ENCODE measurements at regions not wholly inside any gene's neighbourhood (a gene's known extent, or its start where the extent isn't known, plus 50 kb on each side); places are given as distances from the start of the nearest gene placed in this dataset.

DNA sequence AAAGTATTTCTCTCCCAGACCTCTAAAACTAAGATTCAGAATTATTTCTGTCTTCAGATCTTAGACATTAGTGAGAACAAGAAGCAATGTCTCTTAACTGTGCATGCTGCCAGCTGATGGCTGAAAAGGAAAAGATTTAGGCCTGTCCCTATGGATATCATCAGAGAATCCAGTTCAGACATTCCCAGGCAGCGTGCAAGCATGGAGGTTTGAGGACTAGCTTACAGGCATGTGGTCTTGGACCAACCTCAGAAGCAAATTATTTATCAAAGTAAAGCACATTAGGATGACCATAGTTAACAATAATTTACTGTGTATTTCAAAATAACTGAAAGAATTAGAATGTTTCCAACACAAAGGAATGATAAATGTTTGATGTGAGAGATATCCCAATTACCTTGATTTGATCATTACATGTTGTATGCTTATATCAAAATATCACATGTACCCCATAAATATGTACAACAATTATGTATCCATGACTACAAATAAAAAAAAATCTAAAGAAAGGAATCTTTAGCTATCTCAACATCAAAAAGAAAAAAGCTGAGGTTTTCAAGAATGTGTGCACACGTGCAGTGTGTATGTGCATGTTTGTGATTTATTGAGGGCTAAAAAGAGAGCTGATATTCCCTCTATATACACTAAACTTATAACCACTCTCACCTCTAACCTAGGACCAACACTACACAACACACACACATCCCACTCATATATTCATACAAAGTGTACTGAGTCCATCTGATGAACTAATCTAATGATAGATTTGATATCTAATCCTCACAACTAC is 108.9 kb upstream of the THBS1 start:
- no peak for DNase-seq

DNA sequence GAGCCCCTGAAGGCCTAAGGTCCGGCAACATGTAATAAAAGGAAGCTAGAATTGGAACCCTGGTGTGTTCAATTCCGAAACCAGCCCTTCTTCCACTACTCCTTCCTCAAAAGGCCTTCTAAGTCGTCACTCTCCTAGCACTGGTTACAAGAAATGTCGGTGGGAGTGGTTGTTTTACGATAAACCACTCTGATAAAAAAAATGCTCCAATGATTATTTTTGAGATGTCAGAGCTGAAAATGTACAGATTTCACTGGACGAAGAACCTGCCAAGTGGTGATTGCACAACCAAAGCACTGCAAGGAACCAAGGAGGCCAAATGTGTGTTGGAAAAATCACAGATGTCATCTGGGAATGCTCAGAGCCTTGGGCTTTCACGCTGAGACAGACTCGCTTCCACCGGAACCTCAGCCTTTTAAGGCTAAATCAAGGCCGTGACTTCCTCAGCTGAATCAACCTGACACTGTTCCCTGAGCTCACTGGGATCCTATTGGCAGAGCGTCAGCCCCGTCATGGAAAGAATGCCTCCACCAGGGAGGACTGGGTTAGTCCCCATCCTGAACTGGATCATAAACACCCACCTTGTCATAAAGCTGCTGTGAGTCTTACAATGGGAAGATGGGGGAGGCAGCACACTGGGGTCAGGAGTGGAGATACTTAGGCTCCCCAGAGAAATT is 108.1 kb upstream of the THBS1 start:
- peak; percentile 63 for DNase-seq

DNA sequence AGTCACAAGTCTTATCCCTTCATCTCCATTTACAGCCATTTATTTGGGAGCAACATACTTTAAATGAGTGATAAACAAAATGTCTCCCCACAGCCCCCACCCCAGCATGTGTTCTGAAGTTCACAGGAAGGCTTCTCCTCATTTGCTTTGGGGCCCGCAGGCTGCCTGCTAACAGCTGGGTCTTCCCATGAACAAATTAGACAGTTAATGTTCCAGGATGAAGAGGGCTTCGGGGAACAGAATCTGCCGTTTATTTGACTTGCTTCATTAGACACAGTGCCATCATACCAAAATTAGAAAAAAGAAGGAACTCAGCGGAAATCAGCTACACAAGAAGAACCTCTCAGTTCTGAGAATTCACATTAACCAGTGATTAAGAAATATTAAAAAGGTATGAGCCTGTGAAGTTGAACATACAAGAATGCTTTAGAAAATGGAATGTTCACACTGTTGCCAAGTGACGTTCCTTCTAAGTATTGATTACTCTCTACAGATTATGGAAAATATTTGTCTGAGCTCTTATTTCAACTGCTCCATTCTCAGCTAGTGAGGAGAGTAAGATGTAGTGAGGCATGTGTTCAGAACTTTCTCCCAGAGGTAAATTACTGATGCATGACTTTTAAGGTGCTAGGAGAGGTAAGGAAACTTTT is 107.5 kb upstream of the THBS1 start:
- DNase-seq = peak; percentile 81

DNA sequence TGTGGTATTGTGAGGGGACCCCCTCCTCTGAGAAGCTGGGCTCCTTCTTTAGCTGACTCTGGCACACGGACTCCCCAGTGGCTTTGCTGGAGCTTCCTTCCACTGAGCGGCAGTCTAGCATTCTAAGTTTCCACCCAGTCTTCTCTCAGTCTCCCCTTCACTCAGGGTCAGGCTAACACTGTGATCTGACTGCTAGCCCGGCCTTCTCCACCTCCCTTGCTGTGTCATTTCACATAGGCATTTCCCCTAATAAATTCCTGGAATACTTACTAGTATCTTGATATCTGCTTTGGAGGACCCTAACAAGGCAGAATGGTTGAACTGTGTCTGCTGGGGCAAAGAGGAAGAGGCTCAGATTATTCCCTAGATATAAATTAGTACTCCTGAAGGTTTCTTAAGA is 106.2 kb upstream of the THBS1 start:
- DNase-seq = no peak

DNA sequence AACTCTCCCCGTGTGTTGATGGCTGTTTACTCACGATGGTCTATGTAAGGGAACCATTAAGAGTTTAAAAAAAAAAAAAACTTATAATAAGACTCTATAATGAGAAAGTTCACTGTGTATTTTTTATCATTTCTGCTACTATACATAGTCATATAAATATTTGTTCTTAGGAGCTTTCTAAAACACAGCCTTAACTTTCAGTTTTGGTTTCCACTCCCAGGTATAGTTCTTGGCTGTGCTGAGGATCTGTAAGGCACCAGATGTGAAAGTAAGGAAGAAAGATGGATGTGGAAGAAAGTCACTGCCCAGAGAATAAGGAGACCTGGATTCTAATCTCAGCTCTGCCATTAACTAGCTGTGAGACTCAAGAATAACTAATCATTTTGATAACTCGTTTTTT is 101.9 kb upstream of the THBS1 start:
- no peak for DNase-seq

DNA sequence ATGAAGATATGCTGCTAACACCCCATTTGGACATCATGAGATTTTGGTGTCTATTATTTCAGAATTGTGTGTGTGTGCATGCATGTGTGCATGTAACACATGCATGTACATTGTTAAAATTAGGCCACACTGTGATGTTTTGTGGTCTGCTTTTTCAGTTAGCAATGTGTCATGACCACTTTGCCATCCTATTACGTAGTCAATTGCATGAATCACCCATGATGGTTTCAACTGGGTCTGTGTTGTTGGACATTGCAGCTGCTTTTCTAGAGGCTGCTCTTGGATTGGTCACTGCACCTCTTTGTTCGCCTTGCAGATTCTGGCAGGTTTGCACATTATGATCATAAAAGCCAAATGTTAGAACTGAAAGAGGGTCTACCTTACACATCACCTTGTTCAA is 101.0 kb upstream of the THBS1 start:
- no peak for DNase-seq

DNA sequence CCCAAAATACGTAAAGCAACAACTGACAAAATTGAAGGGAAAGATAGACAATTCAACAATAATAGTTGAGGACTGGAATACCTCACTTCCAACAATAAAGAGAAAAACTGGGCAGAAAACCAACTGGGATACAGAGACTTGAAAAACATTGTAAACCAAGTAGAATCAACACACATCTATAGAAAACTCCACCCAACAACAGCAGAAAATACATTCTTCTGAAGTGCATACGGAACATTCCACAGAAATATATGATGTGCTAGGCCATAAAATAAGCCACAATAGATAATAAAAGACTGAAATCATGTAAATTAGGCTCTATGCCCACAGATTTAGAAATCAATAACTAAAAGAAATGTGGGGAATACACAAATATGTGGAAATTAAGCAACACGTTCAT is 98.4 kb upstream of the THBS1 start:
- DNase-seq = no peak

DNA sequence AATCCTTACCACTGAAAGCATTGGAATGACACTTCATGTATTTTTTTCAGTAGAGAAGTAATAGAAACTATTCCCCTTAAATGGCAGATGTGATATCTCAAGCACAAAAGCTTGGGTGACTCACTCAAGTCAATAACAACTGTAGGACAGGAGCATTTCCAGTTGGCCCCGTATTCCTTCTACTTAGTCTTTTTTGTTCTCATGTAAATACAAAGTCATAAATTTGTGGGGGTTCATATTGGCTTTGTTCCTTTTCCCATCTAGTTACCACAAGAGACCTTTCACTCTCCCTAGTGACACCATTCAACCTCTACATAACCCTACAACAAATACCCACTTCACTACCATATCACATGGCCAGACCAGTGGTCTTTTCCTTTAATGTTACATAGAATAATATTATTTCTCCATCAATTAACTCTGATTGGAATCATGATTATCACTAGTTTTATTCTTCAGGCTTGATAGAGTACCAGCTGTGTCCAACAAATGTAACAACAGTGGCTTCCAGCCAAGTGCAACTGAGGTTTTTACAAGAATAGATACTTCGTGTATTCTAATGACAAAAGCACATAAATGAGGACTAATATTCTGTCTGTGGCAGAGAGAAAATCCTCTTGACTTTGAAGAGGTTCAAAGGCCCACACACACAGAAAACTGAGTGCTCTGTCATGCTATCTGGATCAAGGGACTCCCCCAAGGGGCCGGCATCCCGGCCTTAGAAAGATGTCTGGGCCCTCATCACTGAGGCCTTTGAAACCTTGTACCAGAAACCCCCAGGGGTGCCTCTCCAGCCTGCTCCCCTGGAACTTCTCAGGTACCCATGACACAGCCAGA is 94.0 kb upstream of the THBS1 start:
- DNase-seq = no peak

DNA sequence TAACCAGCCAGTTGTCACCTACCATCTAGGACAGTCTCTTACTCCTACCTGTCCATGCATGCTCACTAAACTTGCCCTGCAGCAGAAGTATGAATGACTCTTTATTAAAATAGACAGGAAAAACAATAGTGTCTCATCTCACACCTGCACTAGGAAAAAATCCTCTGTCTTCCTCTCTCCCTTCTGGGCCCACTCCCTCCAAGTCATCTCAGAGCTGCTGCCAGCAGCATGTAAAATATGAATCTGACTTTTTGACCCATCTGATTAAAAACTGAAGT is 93.5 kb upstream of the THBS1 start:
- no peak for DNase-seq

DNA sequence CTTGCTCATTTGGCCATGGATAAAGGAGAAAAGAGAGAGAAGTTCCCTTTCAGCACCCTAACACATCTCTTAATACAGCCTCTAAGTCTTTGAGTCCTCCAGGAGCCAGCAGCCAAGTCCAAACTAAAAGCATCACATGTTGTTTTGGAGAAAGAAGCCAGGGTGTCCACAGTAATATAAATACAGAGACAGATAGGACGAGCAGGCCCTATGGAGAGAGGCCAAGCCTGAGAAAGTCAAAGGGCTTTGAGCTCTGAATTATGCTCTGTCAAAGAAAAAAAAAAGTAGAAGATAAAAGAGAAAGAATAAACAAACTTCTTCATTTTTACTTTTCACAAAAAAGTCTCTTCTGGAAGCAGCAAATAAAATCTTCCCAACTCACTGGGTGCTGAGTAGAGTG is 92.4 kb upstream of the THBS1 start:
- no peak for DNase-seq

DNA sequence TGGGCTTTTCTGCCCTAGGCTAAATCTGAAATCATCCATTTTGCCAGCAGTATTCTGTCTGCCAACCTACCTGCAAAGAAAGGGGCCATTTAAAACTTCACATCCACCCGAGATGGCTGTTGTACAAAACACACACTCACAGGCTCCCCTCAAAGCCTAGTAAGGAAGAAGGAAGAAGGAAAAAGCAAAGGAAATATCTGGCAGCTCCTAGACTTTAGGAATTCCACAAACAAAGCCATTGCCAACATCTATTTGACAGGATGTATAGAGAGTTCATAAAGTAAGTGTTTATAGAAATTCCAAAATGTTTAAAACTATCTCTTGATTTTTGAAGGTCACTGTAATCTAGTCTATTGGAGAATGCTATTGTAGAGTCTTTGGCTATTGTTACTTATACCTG is 91.9 kb upstream of the THBS1 start:
- no peak for DNase-seq

DNA sequence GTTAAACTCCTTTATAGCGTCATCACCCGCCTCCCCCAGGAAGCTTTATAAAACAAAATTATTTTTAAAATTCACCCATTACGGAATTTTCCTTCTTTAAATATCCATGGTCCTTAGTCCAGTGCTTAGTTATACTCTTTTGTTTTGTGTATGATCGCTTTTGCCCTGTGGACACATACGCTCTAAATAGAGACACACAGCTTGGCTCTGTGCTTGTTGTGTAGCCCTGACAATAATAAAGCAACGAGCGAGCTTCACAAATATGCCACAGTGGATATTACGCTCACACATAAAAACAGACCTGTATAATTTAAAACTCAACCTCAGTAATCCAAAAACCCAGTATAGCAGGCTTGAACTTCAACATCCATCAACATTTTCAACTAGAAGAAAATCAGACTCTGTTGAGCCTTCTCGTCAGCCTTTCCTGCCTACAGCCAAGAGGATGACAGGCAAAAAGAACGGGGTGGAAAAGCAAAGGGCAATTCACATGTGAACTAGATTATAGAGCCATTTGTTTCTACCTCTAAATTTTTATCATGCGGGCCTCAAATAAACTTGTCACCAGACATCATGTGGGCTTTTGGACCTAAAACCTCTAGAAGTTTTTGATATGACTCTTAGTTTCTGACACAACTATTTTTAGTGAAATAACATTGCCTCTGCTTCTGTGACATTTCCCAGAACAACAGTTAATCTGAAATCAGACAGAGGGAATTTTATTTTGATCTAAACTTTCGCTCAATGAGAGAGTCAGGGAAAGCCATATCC is 89.6 kb upstream of the THBS1 start:
- DNase-seq = no peak

DNA sequence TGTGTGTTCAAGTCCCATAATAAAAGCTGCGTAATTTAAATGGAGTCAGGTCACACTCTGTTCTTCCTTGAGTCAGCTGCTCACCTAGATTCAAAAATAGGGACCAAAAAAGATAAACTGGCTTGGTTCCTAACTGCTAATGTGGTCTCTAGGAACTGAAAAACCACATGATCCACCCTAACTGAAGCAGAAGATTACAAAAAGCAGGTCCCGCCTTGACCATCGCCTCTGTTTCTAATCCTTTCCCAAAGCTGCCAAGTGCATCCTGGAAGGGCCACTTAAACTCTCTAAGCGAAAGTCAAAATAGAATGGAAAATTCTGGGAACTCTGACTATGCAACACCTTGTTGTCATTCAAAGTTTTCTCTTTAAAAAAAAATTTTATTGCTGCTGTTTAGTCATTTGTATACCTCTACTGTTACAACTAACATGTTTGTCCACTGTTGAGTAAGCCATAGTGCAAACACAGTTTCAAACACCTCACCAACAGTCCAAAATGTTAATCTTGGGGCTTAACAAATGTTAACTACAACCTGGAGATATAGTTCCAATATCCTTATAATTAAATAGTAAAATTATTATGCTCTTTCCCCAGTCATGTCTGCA is 88.9 kb upstream of the THBS1 start:
- no peak for DNase-seq

DNA sequence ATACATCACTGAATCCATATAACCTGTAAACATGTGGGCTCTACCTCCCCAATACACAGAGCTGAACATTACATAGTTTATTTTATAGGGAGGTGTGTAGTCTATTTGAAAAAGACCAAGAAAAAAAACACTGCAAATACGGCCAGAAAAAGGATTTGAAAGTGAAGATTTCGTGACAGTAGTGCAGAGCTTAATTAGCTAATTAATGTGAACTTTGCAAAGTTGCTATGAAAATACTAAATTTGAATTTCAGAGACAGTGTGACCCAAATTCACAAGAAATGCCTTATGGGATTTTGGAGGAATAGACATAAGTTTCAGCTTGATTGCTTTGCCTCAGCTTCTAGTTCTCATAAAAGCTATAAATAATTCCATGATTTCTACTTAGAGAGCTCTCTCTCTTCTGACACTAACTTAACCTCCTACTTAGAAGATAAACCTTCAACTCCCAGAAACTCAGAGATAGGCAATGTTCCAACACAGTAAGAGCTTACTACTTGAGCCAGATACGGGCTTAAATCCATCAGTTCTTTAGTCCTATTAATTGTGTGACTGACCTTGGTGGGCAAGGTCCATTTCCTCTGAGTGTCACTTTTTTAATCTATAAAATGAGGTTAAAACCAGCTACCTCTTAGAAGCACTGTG is 87.3 kb upstream of the THBS1 start:
- DNase-seq = no peak

DNA sequence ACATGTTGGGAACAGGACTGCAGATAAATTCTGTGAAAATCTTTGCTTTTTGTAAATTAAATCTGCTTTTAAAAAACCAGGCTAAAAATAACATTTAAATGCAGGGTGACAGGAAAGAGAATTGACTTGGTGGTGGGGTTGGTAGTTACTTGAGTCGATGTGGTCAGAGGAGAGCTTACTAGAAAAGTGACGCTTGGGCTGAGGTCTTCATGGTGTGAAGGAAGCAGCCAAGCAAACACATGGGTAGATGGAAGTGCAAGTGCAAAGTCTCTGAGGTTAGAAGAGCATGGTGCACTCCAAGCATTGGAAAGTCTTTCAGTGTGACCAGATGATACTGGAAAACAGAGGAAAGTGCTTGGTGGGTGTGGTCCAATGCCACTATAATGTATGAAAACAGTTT is 86.4 kb upstream of the THBS1 start:
- no peak for DNase-seq

DNA sequence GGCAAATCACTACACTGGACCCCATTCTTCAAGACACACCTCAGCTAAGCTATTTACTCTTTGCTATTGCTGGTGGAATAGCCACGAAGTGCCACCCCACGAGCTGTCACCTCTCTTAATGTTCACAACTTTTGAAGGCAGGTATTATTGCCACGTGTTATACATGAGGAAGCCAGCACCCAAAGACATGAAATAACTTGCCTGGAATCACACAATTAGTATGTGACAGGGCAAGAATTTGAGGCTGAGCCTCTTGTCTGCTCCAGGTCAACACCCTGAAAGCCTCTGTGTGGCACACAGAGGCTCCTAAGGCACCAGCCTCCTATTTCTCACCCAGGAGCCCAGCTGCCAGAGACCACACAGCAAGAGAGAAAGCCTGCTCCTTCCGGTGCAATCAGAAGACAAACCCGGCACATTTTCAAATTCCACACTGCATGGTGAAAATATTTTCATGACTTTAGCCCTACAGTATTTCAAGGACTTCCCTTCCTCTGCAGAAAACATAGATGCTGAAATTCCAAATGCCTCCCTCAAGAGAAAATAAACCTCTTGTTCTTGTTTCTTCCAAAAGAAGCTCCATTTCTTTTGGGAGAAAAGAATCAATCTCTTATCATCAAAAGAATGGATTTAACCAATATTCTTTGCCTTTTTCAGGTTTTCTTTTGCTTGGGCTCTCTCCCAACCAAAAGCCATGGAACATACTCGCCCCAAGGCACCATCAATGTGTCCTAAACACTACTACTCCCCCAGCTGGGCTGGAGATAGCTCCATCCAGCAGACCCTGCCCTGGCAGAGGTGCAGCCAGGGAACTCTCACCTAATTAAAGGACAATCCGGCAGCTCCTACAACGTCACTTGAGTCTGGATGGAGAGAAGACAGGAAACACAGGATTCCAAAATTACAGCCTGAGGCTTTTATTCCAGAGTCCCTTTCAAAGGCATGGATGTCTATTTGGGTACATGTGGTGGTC is 84.7 kb upstream of the THBS1 start:
- DNase-seq = no peak

DNA sequence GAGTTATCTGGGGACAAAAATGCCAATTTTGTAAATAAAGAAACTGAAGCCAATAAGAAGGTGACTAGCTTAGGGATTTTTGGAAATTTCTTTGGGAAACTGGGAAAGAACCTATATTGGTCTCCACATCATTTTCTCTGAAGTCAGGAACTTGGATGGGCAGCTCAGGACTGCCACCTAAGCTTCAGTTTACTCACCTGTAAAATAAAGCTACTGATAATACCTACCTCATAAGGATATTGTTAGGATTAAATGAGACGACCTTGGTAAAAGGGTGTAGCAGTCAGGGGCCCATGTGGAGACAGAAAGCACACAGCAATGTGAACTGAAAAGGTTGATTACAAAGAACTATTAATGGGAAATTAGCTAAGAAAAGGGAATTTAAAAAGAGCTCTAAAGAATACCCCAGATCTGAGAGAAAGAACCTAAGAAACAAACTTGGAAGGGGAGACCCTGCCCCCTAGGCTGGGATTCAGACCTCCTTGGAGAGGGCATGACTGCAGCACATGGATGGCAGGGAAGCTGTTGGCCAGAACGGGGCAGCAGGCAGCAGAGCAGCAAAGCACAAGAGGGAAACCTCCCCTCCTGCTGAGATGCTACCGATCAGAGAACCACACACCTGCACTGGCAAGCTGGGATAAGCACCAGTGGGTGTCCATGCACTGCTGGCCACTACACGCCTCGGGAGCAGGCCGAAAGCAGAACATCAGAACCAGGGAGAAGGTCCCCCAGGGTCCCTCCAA is 83.7 kb upstream of the THBS1 start:
- DNase-seq = no peak

DNA sequence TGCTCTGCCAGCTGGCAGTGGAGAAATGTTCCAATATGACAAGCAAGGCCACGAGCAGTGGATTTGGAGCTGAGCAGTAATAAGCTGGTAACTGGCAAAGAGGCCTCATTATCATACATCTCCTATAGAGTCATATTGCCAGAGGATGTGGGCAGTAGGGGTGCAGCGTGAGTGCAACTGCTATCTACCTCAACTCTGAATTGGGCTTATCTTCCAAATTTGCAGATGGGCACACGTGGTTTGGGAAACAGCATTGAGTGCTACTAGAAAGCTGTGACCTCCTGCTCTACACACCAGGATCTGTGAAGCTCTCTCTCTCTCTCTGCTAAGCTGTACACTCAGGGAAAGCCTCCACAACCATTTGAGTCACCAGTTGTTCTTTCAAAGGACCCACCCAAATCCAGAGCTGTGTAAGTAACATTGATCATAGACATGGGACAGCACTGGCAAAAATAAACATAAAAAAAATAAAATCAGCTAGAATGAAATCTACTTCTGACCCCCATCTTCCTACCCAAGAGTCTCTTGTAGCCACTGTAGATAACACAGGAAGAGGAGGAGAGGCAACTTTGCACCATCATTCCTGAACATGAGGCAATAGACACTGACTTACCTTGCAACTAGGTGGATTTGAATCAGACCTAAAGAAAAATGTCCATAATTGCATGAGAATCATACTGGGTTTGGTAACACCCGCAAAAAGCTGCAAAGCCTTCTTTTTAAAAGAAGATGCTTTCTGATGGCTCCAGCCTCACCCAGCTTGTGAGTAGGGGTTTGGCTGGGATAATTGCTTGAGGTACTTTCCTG is 82.9 kb upstream of the THBS1 start:
- no peak for DNase-seq

DNA sequence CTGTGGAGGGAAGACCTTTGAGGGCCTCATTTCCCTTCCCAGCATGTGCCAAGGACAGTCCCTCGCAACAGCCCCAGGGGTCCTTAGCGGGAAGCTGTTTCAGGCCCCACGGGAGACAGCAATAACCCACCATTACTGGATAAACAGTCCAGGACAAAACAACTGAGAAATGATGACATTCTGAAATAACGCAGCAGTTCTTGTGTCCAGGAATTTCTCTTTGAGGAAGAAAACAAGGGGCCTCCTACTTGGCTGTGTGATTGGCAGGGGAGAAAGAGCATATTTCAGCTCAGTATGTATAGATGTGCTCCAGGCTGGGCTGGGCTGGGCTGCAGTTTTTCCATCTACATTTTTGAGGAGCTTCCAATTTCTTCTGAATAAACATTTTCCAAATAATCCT is 82.2 kb upstream of the THBS1 start:
- no peak for DNase-seq

Measured in NCI-H2171 treated with DMSO at 0.1 percent for 48 hours (cell line).